ENCODE measurements at regions not wholly inside any gene's neighbourhood (a gene's known extent, or its start where the extent isn't known, plus 50 kb on each side); places are given as distances from the start of the nearest gene placed in this dataset.

GRCh38 chr2:16320716-16321115, 344.9 kb downstream of the CYRIA start:
- Histone ChIP-seq H2AFZ (ENCODE audit: low read depth) (no peak overlapping the region), H3K4me2 (no peak overlapping the region), H3K27ac (ENCODE audit: low read depth in 2 of 2, low read length in 1 of 2) (no peak overlapping the region), H3F3A (replicated peaks; ENCODE audit: insufficient read depth) (no peaks in the 10 kb centered on the region), H3K4me3 (ENCODE audit: low read depth in 2 of 2, low read length in 1 of 2) (no peak overlapping the region), H4K20me1 (ENCODE audit: insufficient read depth) (no peaks in the 10 kb centered on the region), H3K27me3 (ENCODE audit: insufficient read depth) (no peaks in the 10 kb centered on the region), H3K9ac (no peak overlapping the region), H3K9me2 (no peaks in the 10 kb centered on the region), H3K4me1 (ENCODE audit: control insufficient read depth in 1 of 2, insufficient read depth in 2 of 2, low read depth in 1 of 2, low read length in 1 of 2) (peaks cover 0 to 55% of the 10 kb centered on the region in 2 experiments; a peak in 2 of 4 replicates), H3K79me2 (ENCODE audit: insufficient read depth) (no peaks in the 10 kb centered on the region), H3K9me3 (no peaks in the 10 kb centered on the region), H3K36me3 (replicated peaks in 1 of 2; ENCODE audit: control insufficient read depth in 1 of 2, insufficient read depth in 2 of 2, low read length in 1 of 2) (no peaks in the 10 kb centered on the region)
- TF ChIP-seq SMC3 (IDR thresholded peaks at IDR 0.05; ENCODE audit: low read depth, low read length) (no peak), GABPA (IDR thresholded peaks at IDR 0.05; ENCODE audit: low read depth) (no peak), YY1 (IDR thresholded peaks at IDR 0.05; ENCODE audit: low read depth) (no peak), CHD2 (IDR thresholded peaks at IDR 0.05; ENCODE audit: low read length, partially characterized antibody) (no peak), ZBTB33 (IDR thresholded peaks at IDR 0.05; ENCODE audit: borderline replicate concordance, low read depth) (no peak)
- no peak for DNase-seq
- 67% methylated on average over 11 of the region's 11 CpGs for WGBS (ENCODE audit: low lambda C conversion rate)
- ChIA-PET POLR2A (interaction anchor here (0.6 kb wide), 1 partner anchor 9 kb away, joined by 3 read pairs; no protein-coding TSS in a partner anchor), CTCF (interaction anchor here (0.5 to 9.7 kb wide), 12 partner anchors 9 to 683 kb away, joined by 3 to 83 read pairs (median 6); partner anchors contain the start of gene MYCN)

- H3K27me3 ChIP-seq (ENCODE audit: insufficient read depth): no peaks in the 10 kb centered on the region
- CTCF ChIA-PET: interaction anchor here (0.7 to 3.8 kb wide), 7 partner anchors 9 to 380 kb away, joined by 3 to 14 read pairs (median 3); no protein-coding TSS in a partner anchor
- no peaks in the 10 kb centered on the region for H3K36me3 ChIP-seq (replicated peaks in 1 of 2; ENCODE audit: control insufficient read depth in 1 of 2, insufficient read depth in 2 of 2, low read length in 1 of 2)
- no peak overlapping the region for H3K4me3 ChIP-seq (ENCODE audit: low read depth in 2 of 2, low read length in 1 of 2)
- DNase-seq: peak; percentile 54
- POLR2A ChIA-PET: no interaction called here
- no peak overlapping the region for H3K4me2 ChIP-seq
- no peak overlapping the region for H2AFZ ChIP-seq (ENCODE audit: low read depth)
- peak; percentile 1; the same call in 1 of the 2 replicates for TF ChIP-seq RAD21 (IDR thresholded peaks at IDR 0.05; ENCODE audit: low read length)
- no peak for TF ChIP-seq EP300 (IDR thresholded peaks at IDR 0.05; ENCODE audit: borderline replicate concordance in 1 of 2, low read depth in 1 of 2, low read length in 1 of 2)
- H3K79me2 ChIP-seq (ENCODE audit: insufficient read depth): no peaks in the 10 kb centered on the region
- WGBS (ENCODE audit: low lambda C conversion rate): 49% methylated on average over 12 of the region's 12 CpGs
- no peaks in the 10 kb centered on the region for H3F3A ChIP-seq (replicated peaks; ENCODE audit: insufficient read depth)
- H3K9me2 ChIP-seq: no peaks in the 10 kb centered on the region
- no peaks in the 10 kb centered on the region for H3K9me3 ChIP-seq
- H3K9ac ChIP-seq: no peak overlapping the region
- H3K27ac ChIP-seq (ENCODE audit: low read depth in 2 of 2, low read length in 1 of 2): no peak overlapping the region
- H3K4me1 ChIP-seq (ENCODE audit: control insufficient read depth in 1 of 2, insufficient read depth in 2 of 2, low read depth in 1 of 2, low read length in 1 of 2): peaks cover 0 to 44% of the 10 kb centered on the region in 2 experiments; a peak in 2 of 4 replicates
- H4K20me1 ChIP-seq (ENCODE audit: insufficient read depth): no peaks in the 10 kb centered on the region
These were observed 346.0 kb downstream of the CYRIA start for GRCh38 chr2:16319551-16320121.

- no peaks in the 10 kb centered on the region for H3K27me3 ChIP-seq (ENCODE audit: insufficient read depth)
- H3K27ac ChIP-seq (ENCODE audit: low read depth in 2 of 2, low read length in 1 of 2): no peak overlapping the region
- H3K4me1 ChIP-seq (ENCODE audit: control insufficient read depth in 1 of 2, insufficient read depth in 2 of 2, low read depth in 1 of 2, low read length in 1 of 2): peaks cover 0 to 39% of the 10 kb centered on the region in 2 experiments; a peak in 2 of 4 replicates
- H3K36me3 ChIP-seq (replicated peaks in 1 of 2; ENCODE audit: control insufficient read depth in 1 of 2, insufficient read depth in 2 of 2, low read length in 1 of 2): no peaks in the 10 kb centered on the region
- no peak overlapping the region for H3K4me2 ChIP-seq
- no peaks in the 10 kb centered on the region; the same call in 1 of the 2 replicates for H3K9me3 ChIP-seq
- H3K4me3 ChIP-seq (ENCODE audit: low read depth in 2 of 2, low read length in 1 of 2): no peak overlapping the region
- no peak overlapping the region for H3K9ac ChIP-seq
- no peaks in the 10 kb centered on the region for H3K79me2 ChIP-seq (ENCODE audit: insufficient read depth)
- H3K9me2 ChIP-seq: no peaks in the 10 kb centered on the region
- no peaks in the 10 kb centered on the region for H3F3A ChIP-seq (replicated peaks; ENCODE audit: insufficient read depth)
- no peaks in the 10 kb centered on the region for H4K20me1 ChIP-seq (ENCODE audit: insufficient read depth)
- CTCF ChIA-PET: interaction anchor here (0.6 to 2.5 kb wide), 7 partner anchors 8 to 681 kb away, joined by 3 to 7 read pairs (median 3); no protein-coding TSS in a partner anchor
- DNase-seq: no peak
- POLR2A ChIA-PET: no interaction called here
- no peak overlapping the region for H2AFZ ChIP-seq (ENCODE audit: low read depth)
- 17% methylated on average over 4 of the region's 4 CpGs for WGBS (ENCODE audit: low lambda C conversion rate)
- no peak for TF ChIP-seq RAD21 (IDR thresholded peaks at IDR 0.05; ENCODE audit: low read length)
- no peak for TF ChIP-seq REST (IDR thresholded peaks at IDR 0.05; ENCODE audit: low read depth, low read length)
- TF ChIP-seq ZBTB33 (IDR thresholded peaks at IDR 0.05; ENCODE audit: borderline replicate concordance, low read depth): no peak
- no peak for TF ChIP-seq SIN3A (IDR thresholded peaks at IDR 0.05; ENCODE audit: borderline replicate concordance, low read depth, low read length)
- no peak for TF ChIP-seq EZH2phosphoT487 (IDR thresholded peaks at IDR 0.05; ENCODE audit: borderline replicate concordance, low read depth)
- TF ChIP-seq JUND (IDR thresholded peaks at IDR 0.05): no peak
These were observed 347.0 kb downstream of the CYRIA start for GRCh38 chr2:16318474-16319195.
